HL-60 (cell line): ENCODE measurements at regions not wholly inside any gene's neighbourhood (a gene's known extent, or its start where the extent isn't known, plus 50 kb on each side); places are given as distances from the start of the nearest gene placed in this dataset.

ENCODE experiments used
- POLR2AphosphoS5 ChIP-seq: IDR thresholded peaks from 2 replicates; pipeline ENCODE4 v1.6.1; 2012; ENCODE audit warnings: low read depth
- TF ChIP-seq, protein P1 (sequence below): IDR thresholded peaks from 2 replicates; pipeline ENCODE4 v1.6.1; 2012; ENCODE audit warnings: low read depth; ENCODE audit not compliant: insufficient replicate concordance
- TF ChIP-seq, protein P2 (sequence below): IDR thresholded peaks from one replicate; pipeline ENCODE4 v1.5.1; 2011; ENCODE audit warnings: low read length, control low read depth, inconsistent platforms; ENCODE audit not compliant: insufficient read depth

DNA sequence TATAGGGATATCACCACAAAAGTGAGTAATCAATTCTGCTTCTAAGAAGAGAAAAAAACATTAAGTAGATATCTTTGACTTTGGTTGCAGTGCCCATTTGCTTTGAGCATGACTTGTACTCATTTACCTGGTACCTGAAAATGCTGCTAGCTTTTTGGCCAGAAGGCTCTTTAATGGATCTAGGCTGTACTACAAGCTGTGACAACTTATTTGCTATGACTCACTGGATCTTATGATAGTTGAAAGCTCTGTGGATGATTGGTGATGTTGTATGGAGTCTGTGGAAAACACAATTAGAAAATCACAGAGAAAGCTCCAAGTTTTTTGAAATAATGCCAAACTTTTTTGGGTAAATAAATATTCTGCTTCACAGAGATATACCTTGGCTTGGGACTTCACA is 960.9 kb upstream of the FBXO33 start:
- TF ChIP-seq, protein P1, sequence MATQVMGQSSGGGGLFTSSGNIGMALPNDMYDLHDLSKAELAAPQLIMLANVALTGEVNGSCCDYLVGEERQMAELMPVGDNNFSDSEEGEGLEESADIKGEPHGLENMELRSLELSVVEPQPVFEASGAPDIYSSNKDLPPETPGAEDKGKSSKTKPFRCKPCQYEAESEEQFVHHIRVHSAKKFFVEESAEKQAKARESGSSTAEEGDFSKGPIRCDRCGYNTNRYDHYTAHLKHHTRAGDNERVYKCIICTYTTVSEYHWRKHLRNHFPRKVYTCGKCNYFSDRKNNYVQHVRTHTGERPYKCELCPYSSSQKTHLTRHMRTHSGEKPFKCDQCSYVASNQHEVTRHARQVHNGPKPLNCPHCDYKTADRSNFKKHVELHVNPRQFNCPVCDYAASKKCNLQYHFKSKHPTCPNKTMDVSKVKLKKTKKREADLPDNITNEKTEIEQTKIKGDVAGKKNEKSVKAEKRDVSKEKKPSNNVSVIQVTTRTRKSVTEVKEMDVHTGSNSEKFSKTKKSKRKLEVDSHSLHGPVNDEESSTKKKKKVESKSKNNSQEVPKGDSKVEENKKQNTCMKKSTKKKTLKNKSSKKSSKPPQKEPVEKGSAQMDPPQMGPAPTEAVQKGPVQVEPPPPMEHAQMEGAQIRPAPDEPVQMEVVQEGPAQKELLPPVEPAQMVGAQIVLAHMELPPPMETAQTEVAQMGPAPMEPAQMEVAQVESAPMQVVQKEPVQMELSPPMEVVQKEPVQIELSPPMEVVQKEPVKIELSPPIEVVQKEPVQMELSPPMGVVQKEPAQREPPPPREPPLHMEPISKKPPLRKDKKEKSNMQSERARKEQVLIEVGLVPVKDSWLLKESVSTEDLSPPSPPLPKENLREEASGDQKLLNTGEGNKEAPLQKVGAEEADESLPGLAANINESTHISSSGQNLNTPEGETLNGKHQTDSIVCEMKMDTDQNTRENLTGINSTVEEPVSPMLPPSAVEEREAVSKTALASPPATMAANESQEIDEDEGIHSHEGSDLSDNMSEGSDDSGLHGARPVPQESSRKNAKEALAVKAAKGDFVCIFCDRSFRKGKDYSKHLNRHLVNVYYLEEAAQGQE, result no peak
- TF ChIP-seq, protein P2, sequence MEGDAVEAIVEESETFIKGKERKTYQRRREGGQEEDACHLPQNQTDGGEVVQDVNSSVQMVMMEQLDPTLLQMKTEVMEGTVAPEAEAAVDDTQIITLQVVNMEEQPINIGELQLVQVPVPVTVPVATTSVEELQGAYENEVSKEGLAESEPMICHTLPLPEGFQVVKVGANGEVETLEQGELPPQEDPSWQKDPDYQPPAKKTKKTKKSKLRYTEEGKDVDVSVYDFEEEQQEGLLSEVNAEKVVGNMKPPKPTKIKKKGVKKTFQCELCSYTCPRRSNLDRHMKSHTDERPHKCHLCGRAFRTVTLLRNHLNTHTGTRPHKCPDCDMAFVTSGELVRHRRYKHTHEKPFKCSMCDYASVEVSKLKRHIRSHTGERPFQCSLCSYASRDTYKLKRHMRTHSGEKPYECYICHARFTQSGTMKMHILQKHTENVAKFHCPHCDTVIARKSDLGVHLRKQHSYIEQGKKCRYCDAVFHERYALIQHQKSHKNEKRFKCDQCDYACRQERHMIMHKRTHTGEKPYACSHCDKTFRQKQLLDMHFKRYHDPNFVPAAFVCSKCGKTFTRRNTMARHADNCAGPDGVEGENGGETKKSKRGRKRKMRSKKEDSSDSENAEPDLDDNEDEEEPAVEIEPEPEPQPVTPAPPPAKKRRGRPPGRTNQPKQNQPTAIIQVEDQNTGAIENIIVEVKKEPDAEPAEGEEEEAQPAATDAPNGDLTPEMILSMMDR, result no peak
- TF ChIP-seq POLR2AphosphoS5, result no peak
